CD4-positive, CD25-positive, alpha-beta regulatory T cell (primary cell): ENCODE measurements at regions not wholly inside any gene's neighbourhood (a gene's known extent, or its start where the extent isn't known, plus 50 kb on each side); places are given as distances from the start of the nearest gene placed in this dataset.
"Not testable (repeated sequence)": the region's sequence is repeated elsewhere in the genome, so short reads cannot be mapped to it uniquely, and the experiment has no call there.

ENCODE experiments used
- ATAC-seq, 2 donors: fragments of 150-1000 bp; cut with Tn5 transposase; one replicate each; pipeline ENCODE4 v1.10.0; 2021; ENCODE audit warnings: low read depth in 2 of 2, moderate number of reproducible peaks in 2 of 2, moderate library complexity in 1 of 2
- DNase-seq, 3 donors: peaks; one replicate each; pipeline versions ENCODE4 v3.0.0 to v3.0.0-alpha.2; 2012 to 2022; ENCODE audit warnings: mixed read lengths in 1 of 3
- H3K27ac ChIP-seq: one replicate; pipeline ENCODE4 v1.7.0; 2013; ENCODE audit warnings: mild to moderate bottlenecking, low read length; ENCODE audit not compliant: insufficient read depth, poor library complexity, severe bottlenecking
- H3K27me3 ChIP-seq: one replicate; pipeline ENCODE4 v1.7.0; 2013; ENCODE audit warnings: low read length; ENCODE audit not compliant: control insufficient read depth, insufficient read depth
- H3K36me3 ChIP-seq: one replicate; pipeline ENCODE4 v1.7.0; 2013; ENCODE audit warnings: mild to moderate bottlenecking, low read length, moderate library complexity; ENCODE audit not compliant: control insufficient read depth, insufficient read depth
- H3K4me1 ChIP-seq: 2 replicates; pipeline ENCODE4 v1.7.0; 2013; ENCODE audit warnings: mild to moderate bottlenecking, low read length; ENCODE audit not compliant: insufficient read depth, control insufficient read depth, poor library complexity, severe bottlenecking
- H3K4me3 ChIP-seq: one replicate; pipeline ENCODE4 v1.7.0; 2013; ENCODE audit warnings: low read depth, mild to moderate bottlenecking, low read length, moderate library complexity
- H3K9me3 ChIP-seq, 2 experiments: 1 replicate in 1 of 2; 2 replicates in 1 of 2; pipeline ENCODE4 v1.7.0; 2013; ENCODE audit warnings: low read length in 2 of 2, mild to moderate bottlenecking in 1 of 2, moderate library complexity in 1 of 2; ENCODE audit not compliant: control insufficient read depth in 2 of 2
- H3K27ac Mint-ChIP-seq, 3 donors: one replicate each; pipeline ENCODE4 v1.8.0; 2020 to 2022; ENCODE audit warnings: mild to moderate bottlenecking in 3 of 3, mixed read lengths in 3 of 3, moderate library complexity in 2 of 3
- H3K27me3 Mint-ChIP-seq: one replicate; pipeline ENCODE4 v1.8.0; 2022; ENCODE audit warnings: mild to moderate bottlenecking, mixed read lengths
- H3K36me3 Mint-ChIP-seq: one replicate; pipeline ENCODE4 v1.8.0; 2020; ENCODE audit warnings: mixed read lengths
- H3K4me1 Mint-ChIP-seq, 4 donors: one replicate each; pipeline ENCODE4 v1.8.0; 2020 to 2022; ENCODE audit warnings: mixed read lengths in 4 of 4, mild to moderate bottlenecking in 1 of 4
- H3K4me3 Mint-ChIP-seq, 4 donors: one replicate each; pipeline ENCODE4 v1.8.0; 2020 to 2022; ENCODE audit warnings: mild to moderate bottlenecking in 4 of 4, mixed read lengths in 4 of 4, moderate library complexity in 3 of 4
- H3K9me3 Mint-ChIP-seq, 7 donors: one replicate each; pipeline ENCODE4 v1.8.0; 2020 to 2022; ENCODE audit warnings: mixed read lengths in 7 of 7, mild to moderate bottlenecking in 3 of 7, moderate library complexity in 2 of 7

- Mint-ChIP-seq H3K36me3 (no peaks in the 10 kb centered on the region), H3K27ac (no peak overlapping the region), H3K4me3 (no peak overlapping the region), H3K4me1 (no peaks in the 10 kb centered on the region), H3K27me3 (no peaks in the 10 kb centered on the region), H3K9me3 (peaks cover 0 to 14% (median 3%) of the 10 kb centered on the region in 7 donors)
- Histone ChIP-seq H3K27me3 (no peaks in the 10 kb centered on the region), H3K4me1 (no peaks in the 10 kb centered on the region), H3K27ac (no peak overlapping the region), H3K9me3 (no peaks in the 10 kb centered on the region), H3K4me3 (no peak overlapping the region), H3K36me3 (no peaks in the 10 kb centered on the region)
- ATAC-seq: no peak
- DNase-seq: no peak
Measured at GRCh38 chr3:159030138-159030670, 228.3 kb downstream of the MFSD1 start.

- Histone ChIP-seq H3K27me3 (no peaks in the 10 kb centered on the region), H3K36me3 (no peaks in the 10 kb centered on the region), H3K9me3 (no peaks in the 10 kb centered on the region), H3K4me3 (no peak overlapping the region), H3K27ac (no peak overlapping the region), H3K4me1 (no peaks in the 10 kb centered on the region)
- Mint-ChIP-seq H3K9me3 (peaks cover 0 to 11% (median 3%) of the 10 kb centered on the region in 7 donors), H3K27me3 (no peaks in the 10 kb centered on the region), H3K4me3 (no peak overlapping the region), H3K36me3 (no peaks in the 10 kb centered on the region), H3K27ac (no peak overlapping the region), H3K4me1 (no peaks in the 10 kb centered on the region)
- DNase-seq (no peak), ATAC-seq (no peak)
Measured at GRCh38 chr3:159030886-159031679, 229.2 kb downstream of the MFSD1 start.

GRCh38 chr3:159032311-159032710 is 230.5 kb downstream of the MFSD1 start:
- DNase-seq: no peak
- Histone ChIP-seq H3K4me1 (no peaks in the 10 kb centered on the region), H3K4me3 (no peak overlapping the region), H3K27ac (no peak overlapping the region), H3K27me3 (no peaks in the 10 kb centered on the region), H3K36me3 (no peaks in the 10 kb centered on the region), H3K9me3 (no peaks in the 10 kb centered on the region)
- Mint-ChIP-seq H3K36me3 (no peaks in the 10 kb centered on the region), H3K27ac (no peak overlapping the region), H3K4me3 (no peak overlapping the region), H3K27me3 (no peaks in the 10 kb centered on the region), H3K9me3 (peaks cover 0 to 11% (median 3%) of the 10 kb centered on the region in 7 donors), H3K4me1 (no peaks in the 10 kb centered on the region)
- no peak for ATAC-seq

- DNase-seq: no peak
- H3K27ac Mint-ChIP-seq: no peak overlapping the region
- H3K27me3 ChIP-seq: no peaks in the 10 kb centered on the region
- H3K4me1 Mint-ChIP-seq: no peaks in the 10 kb centered on the region
- H3K9me3 ChIP-seq: no peaks in the 10 kb centered on the region
- H3K9me3 Mint-ChIP-seq: peaks cover 0 to 11% (median 1%) of the 10 kb centered on the region in 7 donors
- H3K36me3 ChIP-seq: no peaks in the 10 kb centered on the region
- no peaks in the 10 kb centered on the region for H3K4me1 ChIP-seq
- no peak overlapping the region for H3K4me3 Mint-ChIP-seq
- H3K27me3 Mint-ChIP-seq: no peaks in the 10 kb centered on the region
- ATAC-seq: no peak
- no peak overlapping the region for H3K27ac ChIP-seq
- H3K4me3 ChIP-seq: no peak overlapping the region
- H3K36me3 Mint-ChIP-seq: no peaks in the 10 kb centered on the region
Measured at GRCh38 chr3:159038405-159038804, 236.6 kb downstream of the MFSD1 start.

GRCh38 chr3:159039286-159039685 is 237.4 kb downstream of the MFSD1 start:
- Mint-ChIP-seq H3K4me1 (no peaks in the 10 kb centered on the region), H3K27me3 (no peaks in the 10 kb centered on the region), H3K9me3 (peaks cover 0 to 8% (median 0%) of the 10 kb centered on the region in 7 donors), H3K36me3 (no peaks in the 10 kb centered on the region), H3K4me3 (no peak overlapping the region), H3K27ac (no peak overlapping the region)
- H3K36me3 ChIP-seq: no peaks in the 10 kb centered on the region
- no peaks in the 10 kb centered on the region for H3K9me3 ChIP-seq
- no peak for ATAC-seq
- no peaks in the 10 kb centered on the region for H3K4me1 ChIP-seq
- no peak for DNase-seq
- H3K4me3 ChIP-seq: no peak overlapping the region
- H3K27ac ChIP-seq: no peak overlapping the region
- H3K27me3 ChIP-seq: no peaks in the 10 kb centered on the region

GRCh38 chr3:159045279-159045885 is 243.5 kb downstream of the MFSD1 start:
- no peaks in the 10 kb centered on the region for H3K27me3 ChIP-seq
- no peak overlapping the region for H3K27ac ChIP-seq
- Mint-ChIP-seq H3K27ac (no peak overlapping the region), H3K4me3 (no peak overlapping the region), H3K27me3 (no peaks in the 10 kb centered on the region), H3K36me3 (no peaks in the 10 kb centered on the region), H3K4me1 (no peaks in the 10 kb centered on the region), H3K9me3 (no peaks in the 10 kb centered on the region)
- no peak for ATAC-seq
- no peaks in the 10 kb centered on the region for H3K4me1 ChIP-seq
- no peaks in the 10 kb centered on the region for H3K36me3 ChIP-seq
- DNase-seq: no peak
- no peaks in the 10 kb centered on the region for H3K9me3 ChIP-seq
- no peak overlapping the region for H3K4me3 ChIP-seq

GRCh38 chr3:159047361-159047760 is 245.5 kb downstream of the MFSD1 start:
- H3K4me3 ChIP-seq: no peak overlapping the region
- H3K9me3 ChIP-seq: no peaks in the 10 kb centered on the region
- Mint-ChIP-seq H3K36me3 (no peaks in the 10 kb centered on the region), H3K4me3 (no peak overlapping the region), H3K4me1 (no peaks in the 10 kb centered on the region), H3K27me3 (no peaks in the 10 kb centered on the region), H3K27ac (no peak overlapping the region), H3K9me3 (no peaks in the 10 kb centered on the region)
- no peaks in the 10 kb centered on the region for H3K4me1 ChIP-seq
- H3K27me3 ChIP-seq: no peaks in the 10 kb centered on the region
- no peak overlapping the region for H3K27ac ChIP-seq
- H3K36me3 ChIP-seq: no peaks in the 10 kb centered on the region
- DNase-seq (no peak), ATAC-seq (no peak)

GRCh38 chr3:159052494-159052893 is 250.6 kb downstream of the MFSD1 start:
- H3K27ac Mint-ChIP-seq, DNase-seq, H3K27me3 Mint-ChIP-seq, H3K27ac ChIP-seq, ATAC-seq, H3K9me3 Mint-ChIP-seq, H3K36me3 Mint-ChIP-seq, H3K4me1 ChIP-seq, H3K36me3 ChIP-seq, H3K9me3 ChIP-seq, H3K4me3 ChIP-seq, H3K4me3 Mint-ChIP-seq, H3K27me3 ChIP-seq, H3K4me1 Mint-ChIP-seq: not testable (repeated sequence)
